PFSK-1 (cell line): ENCODE measurements at regions not wholly inside any gene's neighbourhood (a gene's known extent, or its start where the extent isn't known, plus 50 kb on each side); places are given as distances from the start of the nearest gene placed in this dataset.

Experiments used
- FOXP2 ChIP-seq: optimal IDR thresholded peaks from 2 replicates; pipeline ENCODE3; 2011; ENCODE audit warnings: borderline replicate concordance, control low read depth, inconsistent platforms; ENCODE audit not compliant: insufficient read depth; ENCODE audit errors: extremely low read length, extremely low read depth
- POLR2AphosphoS5 ChIP-seq: IDR thresholded peaks from 2 replicates; pipeline ENCODE4 v1.6.1; 2012; ENCODE audit warnings: low read depth, mild to moderate bottlenecking, control low read depth, low read length, moderate library complexity
- SIN3A ChIP-seq: IDR thresholded peaks from 2 replicates; pipeline ENCODE4 v1.6.1; 2012; ENCODE audit warnings: mild to moderate bottlenecking, low read length, moderate library complexity, borderline replicate concordance; ENCODE audit not compliant: insufficient read depth
- TAF1 ChIP-seq: IDR thresholded peaks from 2 replicates; pipeline ENCODE4 v1.6.1; 2012; ENCODE audit warnings: low read length, control low read depth, borderline replicate concordance; ENCODE audit not compliant: insufficient read depth
- TF ChIP-seq, protein P1 (sequence below), 2 experiments: IDR thresholded peaks; 2 replicates each; pipeline versions ENCODE4 v1.6.1 to v1.8.0; 2011 to 2012; ENCODE audit warnings: low read depth in 2 of 2, low read length in 2 of 2, control low read depth in 1 of 2, inconsistent platforms in 1 of 2, mild to moderate bottlenecking in 1 of 2, moderate library complexity in 1 of 2; ENCODE audit not compliant: insufficient read depth in 1 of 2

DNA sequence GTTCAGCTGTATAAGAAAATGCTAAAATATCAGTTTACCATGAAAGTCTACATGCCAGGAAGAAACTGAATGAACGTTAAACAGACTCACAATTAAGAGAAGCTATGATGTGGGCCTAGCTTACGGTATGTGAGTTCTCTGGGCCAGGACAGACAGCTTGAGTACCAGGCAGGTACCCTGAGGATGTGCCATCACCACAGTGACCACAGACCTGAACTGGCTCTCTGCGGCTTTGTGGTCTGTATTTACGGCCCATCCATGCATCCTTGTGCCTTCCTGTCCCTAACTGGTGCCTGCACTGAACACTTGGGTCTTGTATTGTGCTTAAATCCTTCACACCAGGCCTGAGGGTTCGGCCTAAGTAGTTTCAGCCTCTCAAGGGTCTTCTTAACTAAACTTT lies 467.5 kb upstream of the PPP2R3A start:
- no peak for TF ChIP-seq SIN3A
- no peak for TF ChIP-seq FOXP2
- TF ChIP-seq POLR2AphosphoS5 = no peak
- TF ChIP-seq TAF1 = no peak
- TF ChIP-seq, protein P1, sequence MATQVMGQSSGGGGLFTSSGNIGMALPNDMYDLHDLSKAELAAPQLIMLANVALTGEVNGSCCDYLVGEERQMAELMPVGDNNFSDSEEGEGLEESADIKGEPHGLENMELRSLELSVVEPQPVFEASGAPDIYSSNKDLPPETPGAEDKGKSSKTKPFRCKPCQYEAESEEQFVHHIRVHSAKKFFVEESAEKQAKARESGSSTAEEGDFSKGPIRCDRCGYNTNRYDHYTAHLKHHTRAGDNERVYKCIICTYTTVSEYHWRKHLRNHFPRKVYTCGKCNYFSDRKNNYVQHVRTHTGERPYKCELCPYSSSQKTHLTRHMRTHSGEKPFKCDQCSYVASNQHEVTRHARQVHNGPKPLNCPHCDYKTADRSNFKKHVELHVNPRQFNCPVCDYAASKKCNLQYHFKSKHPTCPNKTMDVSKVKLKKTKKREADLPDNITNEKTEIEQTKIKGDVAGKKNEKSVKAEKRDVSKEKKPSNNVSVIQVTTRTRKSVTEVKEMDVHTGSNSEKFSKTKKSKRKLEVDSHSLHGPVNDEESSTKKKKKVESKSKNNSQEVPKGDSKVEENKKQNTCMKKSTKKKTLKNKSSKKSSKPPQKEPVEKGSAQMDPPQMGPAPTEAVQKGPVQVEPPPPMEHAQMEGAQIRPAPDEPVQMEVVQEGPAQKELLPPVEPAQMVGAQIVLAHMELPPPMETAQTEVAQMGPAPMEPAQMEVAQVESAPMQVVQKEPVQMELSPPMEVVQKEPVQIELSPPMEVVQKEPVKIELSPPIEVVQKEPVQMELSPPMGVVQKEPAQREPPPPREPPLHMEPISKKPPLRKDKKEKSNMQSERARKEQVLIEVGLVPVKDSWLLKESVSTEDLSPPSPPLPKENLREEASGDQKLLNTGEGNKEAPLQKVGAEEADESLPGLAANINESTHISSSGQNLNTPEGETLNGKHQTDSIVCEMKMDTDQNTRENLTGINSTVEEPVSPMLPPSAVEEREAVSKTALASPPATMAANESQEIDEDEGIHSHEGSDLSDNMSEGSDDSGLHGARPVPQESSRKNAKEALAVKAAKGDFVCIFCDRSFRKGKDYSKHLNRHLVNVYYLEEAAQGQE (IDR thresholded peaks at IDR 0.05; ENCODE audit: insufficient read depth in 1 of 2, low read depth in 2 of 2, low read length in 2 of 2) = no peak

DNA sequence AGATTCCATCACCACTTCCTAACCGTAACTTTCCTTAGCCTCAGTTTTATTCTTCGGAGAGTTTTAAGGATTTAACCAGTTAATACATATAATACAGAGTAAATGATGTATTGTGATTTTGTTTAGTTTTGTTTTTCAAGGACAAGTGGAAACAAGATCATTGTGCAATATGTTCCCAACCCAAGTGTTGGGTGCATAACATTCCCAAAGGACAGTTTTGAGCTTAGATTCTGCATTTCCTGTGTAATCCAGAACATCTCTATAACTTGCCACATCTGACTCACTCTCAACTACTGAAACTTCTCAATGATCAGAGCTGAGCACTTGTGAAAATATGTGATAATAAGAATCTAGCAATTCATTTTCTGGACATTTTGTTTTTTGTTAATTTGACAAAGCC lies 466.1 kb upstream of the PPP2R3A start:
- TF ChIP-seq TAF1 (no peak), SIN3A (no peak), FOXP2 (no peak), POLR2AphosphoS5 (no peak)
- TF ChIP-seq, protein P1 (IDR thresholded peaks at IDR 0.05; ENCODE audit: insufficient read depth in 1 of 2, low read depth in 2 of 2, low read length in 2 of 2) = no peak

DNA sequence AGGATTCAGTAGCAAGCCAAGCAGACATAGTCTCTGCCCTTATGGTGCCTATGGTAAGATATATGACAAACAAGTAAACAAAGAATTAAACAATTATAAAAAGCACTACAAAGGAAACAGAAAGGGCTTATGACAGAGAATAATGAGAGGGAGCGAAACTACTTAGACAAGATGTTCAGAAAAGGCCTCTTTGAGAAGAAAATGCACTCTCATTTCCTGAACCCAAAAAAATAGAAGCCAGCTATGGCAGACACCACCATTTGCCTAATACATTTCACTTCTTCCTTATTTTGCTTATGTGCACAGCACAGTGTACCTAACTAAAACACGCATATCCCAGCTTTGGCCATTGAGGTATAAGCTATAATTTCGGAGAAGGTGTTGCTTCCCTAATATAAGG lies 465.5 kb upstream of the PPP2R3A start:
- TF ChIP-seq TAF1 (no peak), POLR2AphosphoS5 (no peak), FOXP2 (no peak), SIN3A (no peak)
- TF ChIP-seq, protein P1 (IDR thresholded peaks at IDR 0.05; ENCODE audit: insufficient read depth in 1 of 2, low read depth in 2 of 2, low read length in 2 of 2) = no peak

DNA sequence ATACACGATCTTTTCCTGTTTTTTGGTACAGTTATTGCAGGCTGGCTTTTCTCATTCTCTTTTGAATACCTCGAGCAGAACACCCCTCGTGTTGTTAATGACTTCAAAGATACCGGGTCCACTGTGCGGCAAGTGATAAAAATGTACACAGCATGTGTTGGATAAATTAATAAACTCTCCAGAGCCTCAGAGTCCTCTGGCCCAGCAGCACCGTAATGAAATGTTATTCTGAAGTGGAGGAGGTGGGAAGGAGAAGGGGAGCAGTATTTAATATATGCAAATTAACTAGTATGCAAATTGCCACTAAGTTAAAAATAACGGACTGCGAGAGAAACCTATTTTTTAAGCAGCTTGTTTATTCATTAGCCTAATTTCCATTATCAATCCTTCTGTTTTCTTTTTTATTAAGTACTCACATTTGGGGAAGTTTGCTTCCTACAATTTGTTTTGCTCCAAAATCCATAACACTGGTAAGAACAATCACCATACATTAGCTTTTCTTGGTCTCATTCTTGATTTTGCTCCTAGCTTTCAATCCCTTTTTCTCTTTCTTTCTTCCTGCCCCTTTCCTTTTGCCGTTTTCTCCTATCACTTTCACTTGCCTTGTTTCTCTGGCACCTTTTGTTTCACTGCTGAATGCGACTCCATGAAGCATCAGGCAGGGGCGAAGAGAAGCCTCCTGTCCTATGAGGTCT lies 462.3 kb upstream of the PPP2R3A start:
- TF ChIP-seq SIN3A (no peak), POLR2AphosphoS5 (no peak), FOXP2 (no peak), TAF1 (no peak)
- TF ChIP-seq, protein P1 (IDR thresholded peaks at IDR 0.05; ENCODE audit: insufficient read depth in 1 of 2, low read depth in 2 of 2, low read length in 2 of 2) = no peak
